GM19397 (cell line): ENCODE measurements at regions not wholly inside any gene's neighbourhood (a gene's known extent, or its start where the extent isn't known, plus 50 kb on each side); places are given as distances from the start of the nearest gene placed in this dataset.

Experiments
- ATAC-seq: cut with Tn5 transposase; IDR thresholded peaks from one replicate; pipeline ENCODE4 v1.9.1; 2021; ENCODE audit warnings: mild to moderate bottlenecking, moderate library complexity; ENCODE audit not compliant: unreplicated experiment

DNA sequence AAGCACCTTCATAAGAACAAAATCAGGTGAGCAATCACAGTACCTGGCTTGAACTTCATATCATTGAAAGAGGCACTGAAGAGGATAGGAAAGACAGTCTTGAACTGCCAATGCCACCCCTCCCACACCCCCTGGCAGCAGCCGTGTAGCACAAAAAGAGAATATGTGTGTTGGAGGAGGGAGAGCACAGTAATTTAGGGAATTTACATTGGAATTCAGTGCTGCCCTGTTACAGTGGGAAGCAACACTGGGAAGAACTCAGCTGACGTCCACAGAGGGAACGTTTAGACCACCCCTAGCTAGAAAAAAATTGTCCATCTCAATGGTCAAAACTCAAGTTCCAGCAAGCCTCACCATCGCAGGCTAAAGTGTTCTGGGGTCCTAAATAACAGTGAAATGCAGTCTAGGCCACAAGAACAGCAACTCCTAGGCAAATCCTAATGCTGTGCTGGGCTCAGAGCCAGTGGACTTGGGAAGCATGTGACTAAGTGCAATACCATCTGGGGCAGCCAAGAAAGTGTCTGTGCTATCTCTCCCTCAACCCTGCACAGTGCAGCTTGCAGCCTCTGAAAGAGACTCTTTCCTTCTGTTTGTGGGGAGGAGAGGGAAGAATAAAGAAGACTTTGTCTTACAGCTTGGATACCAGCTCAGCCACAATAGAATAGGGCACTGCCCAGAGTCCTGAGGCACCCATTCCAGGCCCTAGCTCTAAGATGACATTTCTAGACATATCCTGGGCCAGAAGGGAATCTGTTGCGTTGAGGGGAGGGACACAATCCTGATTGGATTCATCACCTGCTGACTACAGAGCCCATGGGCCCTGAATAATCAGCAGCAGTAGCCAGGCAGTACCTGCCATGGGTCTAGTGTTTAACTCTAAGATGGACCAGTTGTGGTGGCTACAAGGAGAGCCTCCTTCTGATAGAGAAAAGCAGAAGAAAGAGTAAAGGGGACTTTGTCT, 62.1 kb upstream of the VLDLR start:
- ATAC-seq: no peak

DNA sequence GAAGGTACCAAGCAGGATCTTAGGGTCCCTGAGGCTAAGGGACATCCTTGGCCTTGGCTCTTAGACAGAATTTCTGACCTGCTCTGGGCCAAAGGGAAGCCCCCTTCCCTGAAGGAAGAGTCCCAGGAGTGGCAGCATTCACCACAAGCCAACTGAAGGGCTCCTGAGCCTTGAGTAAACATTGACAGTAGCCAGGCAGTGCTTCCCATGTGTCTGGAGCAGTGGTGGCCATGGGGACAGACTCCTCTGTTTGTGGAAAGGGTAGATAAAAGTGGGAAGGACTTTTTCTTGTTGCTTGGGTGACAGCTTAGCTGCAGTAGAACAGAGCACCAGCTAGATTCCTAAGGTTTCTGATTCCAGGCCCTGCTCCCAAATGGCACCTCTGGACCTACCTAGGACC, 61.4 kb upstream of the VLDLR start:
- ATAC-seq: no peak

DNA sequence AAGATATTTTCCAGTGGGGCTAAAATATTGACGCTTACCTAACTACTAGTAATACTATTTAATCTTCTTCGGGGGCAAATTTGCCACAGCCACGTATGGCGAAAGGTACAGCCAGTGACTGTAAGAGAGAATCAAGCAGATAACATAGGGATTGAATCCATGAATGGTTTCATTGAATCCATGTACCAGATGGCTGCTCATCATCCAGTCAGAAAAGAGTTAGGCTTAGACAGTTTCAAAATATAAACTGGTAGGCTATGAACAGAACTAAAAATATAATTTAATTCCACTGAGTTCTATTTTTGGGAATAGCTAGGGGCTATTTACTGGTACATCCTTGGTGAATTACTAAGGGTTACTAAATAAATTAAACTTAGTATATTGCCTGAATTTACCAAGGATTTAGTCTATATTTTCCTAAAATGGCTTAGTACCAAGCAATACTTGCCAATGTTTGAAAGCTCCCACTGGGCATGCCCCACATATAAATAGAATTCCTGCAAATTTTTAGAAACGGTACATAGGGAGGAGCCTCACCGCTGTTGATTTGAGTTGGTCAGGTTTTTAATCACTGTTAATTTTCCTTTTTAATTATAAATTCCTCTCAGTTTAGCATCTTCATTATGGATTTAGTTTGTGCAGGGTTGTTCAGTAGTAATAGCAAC, 55.8 kb upstream of the VLDLR start:
- ATAC-seq: no peak

DNA sequence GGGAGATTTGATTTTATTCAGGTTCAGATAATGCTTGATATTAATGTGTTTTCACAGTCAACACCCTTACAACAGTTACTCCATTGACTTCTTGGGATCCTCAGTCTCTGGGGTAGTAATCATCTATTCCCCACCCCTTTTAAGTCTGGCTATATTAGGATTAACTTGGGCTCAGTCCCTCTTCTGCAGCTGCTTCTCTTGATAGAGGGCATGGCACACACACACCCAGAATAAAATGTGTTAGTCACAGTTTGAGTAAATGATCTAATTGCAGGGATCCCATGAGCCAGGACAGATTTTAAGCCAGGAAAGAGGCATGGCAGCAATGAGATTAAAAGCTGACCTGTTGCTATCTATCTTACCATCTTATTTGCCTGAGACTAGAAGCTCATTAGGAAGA, 53.7 kb upstream of the VLDLR start:
- no peak for ATAC-seq

DNA sequence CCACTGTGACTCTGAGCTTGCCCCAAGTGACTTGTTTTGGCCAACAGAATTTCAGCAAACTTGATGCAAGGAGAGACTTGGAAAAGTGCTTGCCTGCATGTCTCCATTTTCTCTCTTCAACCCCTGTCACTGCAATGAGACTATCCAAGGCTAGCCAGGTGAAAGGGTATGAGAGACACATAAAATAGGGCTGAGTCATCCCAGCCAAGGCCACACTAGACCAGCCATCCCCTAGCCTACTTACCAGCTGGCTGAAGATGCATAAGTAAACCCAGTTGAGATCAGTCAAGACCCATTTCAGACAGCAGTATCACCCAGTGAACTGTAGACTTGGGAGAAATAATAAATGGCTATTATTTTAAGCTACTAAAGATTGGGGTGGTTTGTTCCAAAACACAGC, 52.9 kb upstream of the VLDLR start:
- ATAC-seq: no peak

DNA sequence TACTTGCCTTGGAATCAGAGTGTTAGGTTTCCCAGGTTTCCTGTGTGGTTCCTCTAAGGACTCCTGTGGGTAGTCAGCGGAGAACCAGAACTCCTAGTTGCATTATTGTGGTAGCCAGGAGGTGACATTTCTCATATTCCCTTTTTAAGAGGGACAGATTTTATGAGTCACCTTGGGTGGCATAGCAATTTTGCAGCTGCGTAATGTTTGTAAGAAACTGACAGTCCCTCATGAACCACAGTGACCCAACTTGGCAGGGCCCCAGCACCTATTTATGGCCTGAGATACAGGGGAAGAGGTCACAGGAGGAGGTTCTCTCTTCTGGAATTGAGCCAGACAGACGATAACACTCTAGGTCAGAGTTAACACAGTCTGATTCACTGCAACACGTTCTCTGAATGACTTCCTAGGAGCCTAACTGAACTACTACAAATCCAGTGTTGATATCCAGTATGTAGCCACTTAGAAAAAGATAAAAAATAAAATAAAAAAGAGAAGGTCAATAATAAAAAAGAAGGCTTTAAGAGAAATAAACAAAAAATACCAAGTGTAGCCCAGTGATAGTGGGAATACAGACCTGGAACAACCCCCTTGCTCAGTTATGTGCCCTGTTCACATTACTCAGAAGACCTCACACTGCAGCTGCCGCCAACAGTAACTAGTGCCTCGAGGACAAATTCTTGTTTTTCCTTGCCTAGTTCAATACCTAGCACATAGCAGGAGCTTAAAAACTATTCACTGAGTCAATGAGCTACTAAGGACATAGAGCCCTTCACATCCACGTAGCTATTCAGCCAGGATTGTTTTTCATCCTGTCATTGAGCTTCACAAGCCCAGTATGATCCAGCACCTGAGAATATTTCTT, 50.7 kb upstream of the VLDLR start:
- peak; percentile 51 for ATAC-seq
